ENCODE measurements at regions not wholly inside any gene's neighbourhood (a gene's known extent, or its start where the extent isn't known, plus 50 kb on each side); places are given as distances from the start of the nearest gene placed in this dataset.

DNA sequence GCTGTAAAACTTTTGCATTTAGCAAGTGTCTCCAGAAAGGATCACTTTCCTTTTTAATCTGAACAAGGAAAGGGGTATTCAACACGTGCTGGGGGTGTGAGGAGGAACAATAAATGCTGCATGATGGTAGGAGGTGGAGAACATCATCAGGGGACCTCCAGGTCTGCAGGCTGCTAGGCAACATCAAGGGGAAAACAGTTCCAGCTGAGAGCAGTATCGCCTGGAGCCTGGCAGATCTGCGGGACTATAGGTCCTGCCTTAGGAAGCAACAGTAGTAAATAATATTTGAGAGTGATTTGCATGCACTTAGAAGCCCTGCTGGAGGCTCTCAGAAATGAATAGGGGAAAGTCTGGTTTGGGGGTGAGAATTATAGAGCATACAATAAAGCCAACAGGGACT, 175.6 kb downstream of the SUCLG1 start:
- Histone ChIP-seq H3K4me1 (ENCODE audit: insufficient read depth, poor library complexity, severe bottlenecking) (no peaks in the 10 kb centered on the region), H3K27me3 (ENCODE audit: insufficient read depth, poor library complexity, severe bottlenecking) (no peaks in the 10 kb centered on the region), H3K4me3 (ENCODE audit: severe bottlenecking) (no peak overlapping the region), H3K36me3 (ENCODE audit: low read depth) (no peaks in the 10 kb centered on the region), H3K27ac (ENCODE audit: poor library complexity, severe bottlenecking) (no peak overlapping the region), H3K9me3 (ENCODE audit: severe bottlenecking) (no peaks in the 10 kb centered on the region)
- TF ChIP-seq CTCF (IDR thresholded peaks at IDR 0.05; ENCODE audit: poor library complexity, severe bottlenecking), result no peak
- ATAC-seq (ENCODE audit: low read depth) (no peak), DNase-seq (ENCODE audit: low spot score) (no peak)

GRCh38 chr2:84281510-84281909, 177.6 kb downstream of the SUCLG1 start:
- Histone ChIP-seq H3K4me3 (ENCODE audit: severe bottlenecking) (no peak overlapping the region), H3K27me3 (ENCODE audit: insufficient read depth, poor library complexity, severe bottlenecking) (no peaks in the 10 kb centered on the region), H3K4me1 (ENCODE audit: insufficient read depth, poor library complexity, severe bottlenecking) (no peaks in the 10 kb centered on the region), H3K9me3 (ENCODE audit: severe bottlenecking) (no peaks in the 10 kb centered on the region), H3K27ac (ENCODE audit: poor library complexity, severe bottlenecking) (no peak overlapping the region), H3K36me3 (ENCODE audit: low read depth) (no peaks in the 10 kb centered on the region)
- ATAC-seq (ENCODE audit: low read depth), result no peak
- no peak for DNase-seq (ENCODE audit: low spot score)
- TF ChIP-seq CTCF (IDR thresholded peaks at IDR 0.05; ENCODE audit: poor library complexity, severe bottlenecking), result no peak

- Histone ChIP-seq H3K27me3 (ENCODE audit: insufficient read depth, poor library complexity, severe bottlenecking) (no peaks in the 10 kb centered on the region), H3K27ac (ENCODE audit: poor library complexity, severe bottlenecking) (no peak overlapping the region), H3K36me3 (ENCODE audit: low read depth) (no peaks in the 10 kb centered on the region), H3K9me3 (ENCODE audit: severe bottlenecking) (no peaks in the 10 kb centered on the region), H3K4me3 (ENCODE audit: severe bottlenecking) (no peak overlapping the region), H3K4me1 (ENCODE audit: insufficient read depth, poor library complexity, severe bottlenecking) (no peaks in the 10 kb centered on the region)
- DNase-seq (ENCODE audit: low spot score), result no peak
- ATAC-seq (ENCODE audit: low read depth), result no peak
- TF ChIP-seq CTCF (IDR thresholded peaks at IDR 0.05; ENCODE audit: poor library complexity, severe bottlenecking), result no peak
Observed at GRCh38 chr2:84280873-84281272, 178.2 kb downstream of the SUCLG1 start.

DNA sequence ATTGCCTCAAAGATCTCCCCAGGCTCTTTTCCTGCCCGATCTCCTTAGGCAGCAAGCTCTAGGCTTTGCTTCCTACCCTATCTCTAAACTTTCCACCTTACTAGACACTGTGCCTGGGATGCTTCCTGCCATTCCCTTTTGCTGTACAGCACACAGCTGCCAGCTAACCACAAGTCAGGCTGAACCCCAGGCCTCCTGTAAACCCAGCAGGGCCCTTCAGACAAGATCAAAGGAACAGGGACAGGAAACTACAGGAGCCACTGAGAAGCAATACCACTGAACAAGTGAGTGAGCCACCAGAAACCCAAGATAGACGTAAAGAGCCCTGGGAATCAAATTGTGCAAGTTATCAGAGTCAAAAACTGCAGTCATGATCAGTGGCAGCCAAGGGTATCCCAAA, 180.7 kb downstream of the SUCLG1 start:
- no peak for TF ChIP-seq CTCF (IDR thresholded peaks at IDR 0.05; ENCODE audit: poor library complexity, severe bottlenecking)
- H3K27me3 ChIP-seq (ENCODE audit: insufficient read depth, poor library complexity, severe bottlenecking), result peaks cover 3% of the 10 kb centered on the region
- ATAC-seq (ENCODE audit: low read depth), result no peak
- H3K4me3 ChIP-seq (ENCODE audit: severe bottlenecking), result no peak overlapping the region
- H3K27ac ChIP-seq (ENCODE audit: poor library complexity, severe bottlenecking), result no peak overlapping the region
- no peaks in the 10 kb centered on the region for H3K36me3 ChIP-seq (ENCODE audit: low read depth)
- no peaks in the 10 kb centered on the region for H3K9me3 ChIP-seq (ENCODE audit: severe bottlenecking)
- no peaks in the 10 kb centered on the region for H3K4me1 ChIP-seq (ENCODE audit: insufficient read depth, poor library complexity, severe bottlenecking)
- no peak for DNase-seq (ENCODE audit: low spot score)

- DNase-seq (ENCODE audit: low spot score) (no peak), ATAC-seq (ENCODE audit: low read depth) (no peak)
- H3K36me3 ChIP-seq (ENCODE audit: low read depth), result no peaks in the 10 kb centered on the region
- H3K4me1 ChIP-seq (ENCODE audit: insufficient read depth, poor library complexity, severe bottlenecking), result no peaks in the 10 kb centered on the region
- no peaks in the 10 kb centered on the region for H3K9me3 ChIP-seq (ENCODE audit: severe bottlenecking)
- no peak overlapping the region for H3K4me3 ChIP-seq (ENCODE audit: severe bottlenecking)
- no peak for TF ChIP-seq CTCF (IDR thresholded peaks at IDR 0.05; ENCODE audit: poor library complexity, severe bottlenecking)
- H3K27me3 ChIP-seq (ENCODE audit: insufficient read depth, poor library complexity, severe bottlenecking), result peaks cover 3% of the 10 kb centered on the region
- no peak overlapping the region for H3K27ac ChIP-seq (ENCODE audit: poor library complexity, severe bottlenecking)
Observed at GRCh38 chr2:84276590-84277255, 182.4 kb downstream of the SUCLG1 start.

All from RWPE2 (cell line).